MV-4-11 (cell line): ENCODE measurements at regions not wholly inside any gene's neighbourhood (a gene's known extent, or its start where the extent isn't known, plus 50 kb on each side); places are given as distances from the start of the nearest gene placed in this dataset.
"Not testable (repeated sequence)": the region's sequence is repeated elsewhere in the genome, so short reads cannot be mapped to it uniquely, and the experiment has no call there.

Experiments
- DNase-seq: peaks from one replicate; lab custom pipeline; 2025; lab: John Stamatoyannopoulos, UW

DNA sequence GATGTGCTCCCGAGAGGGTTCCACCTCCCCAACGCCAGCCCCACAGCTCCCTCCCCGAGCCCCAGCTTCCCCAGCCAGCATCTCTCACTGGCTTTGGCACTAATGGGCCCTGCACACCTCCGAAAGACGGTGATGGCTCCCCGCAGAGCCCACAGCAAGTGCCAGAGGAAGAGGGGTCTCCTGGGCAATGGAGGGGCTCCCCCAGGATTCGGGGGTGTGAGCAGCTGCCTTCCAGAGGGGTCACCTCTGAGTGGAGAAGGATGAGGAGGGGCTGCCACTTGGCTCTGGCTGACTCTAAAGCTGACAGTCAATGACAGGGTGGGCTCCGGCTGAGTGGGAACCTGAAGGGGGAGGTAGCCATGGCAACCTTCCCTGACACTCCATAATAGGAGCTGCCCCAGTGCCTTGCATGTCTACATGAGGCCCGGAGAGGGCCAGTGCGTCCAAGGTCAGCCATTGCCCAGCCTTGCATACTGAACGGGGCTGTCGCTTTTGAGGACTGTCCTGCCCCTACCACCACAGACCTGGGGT lies 98.6 kb upstream of the SYT13 start:
- no peak for DNase-seq

DNA sequence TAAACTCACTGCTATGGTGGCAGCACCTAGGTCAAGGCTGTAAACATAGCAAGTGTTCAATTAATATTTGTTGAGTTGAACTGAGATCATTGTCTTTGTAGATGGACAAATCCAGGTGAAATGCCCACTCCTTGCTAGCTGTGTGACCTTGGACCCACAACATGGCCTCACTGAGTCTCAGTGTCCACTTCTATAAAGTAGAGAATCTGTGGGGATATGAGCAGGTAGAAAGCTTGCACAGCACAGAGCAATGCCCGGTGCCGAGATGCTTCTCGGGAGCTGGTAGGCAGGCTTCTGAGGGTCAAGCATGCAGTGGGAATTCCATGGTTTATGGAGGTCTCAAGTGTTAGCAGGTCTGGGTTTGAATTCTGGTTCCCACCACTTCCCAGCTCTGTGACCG lies 97.9 kb upstream of the SYT13 start:
- DNase-seq, result no peak

DNA sequence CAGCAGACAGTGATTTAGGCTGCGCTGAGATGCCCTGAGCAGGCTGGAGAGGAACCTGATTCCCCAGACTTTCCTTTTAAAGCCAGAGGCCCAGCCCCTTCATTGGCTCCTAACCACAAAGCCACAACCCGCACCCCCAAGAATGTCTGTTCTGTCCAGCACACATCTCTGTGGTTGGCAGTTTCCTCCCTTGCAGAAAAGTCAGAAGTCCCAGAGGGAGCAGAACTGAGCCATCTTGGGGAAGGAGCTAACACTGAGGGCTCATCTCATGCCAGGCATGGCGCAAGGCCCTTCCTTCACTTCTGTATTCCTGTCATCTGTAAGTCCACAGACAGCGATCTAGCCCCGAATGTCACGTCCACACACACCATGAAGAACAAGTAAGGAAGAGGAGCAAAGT lies 97.1 kb upstream of the SYT13 start:
- DNase-seq, result peak; percentile 98

DNA sequence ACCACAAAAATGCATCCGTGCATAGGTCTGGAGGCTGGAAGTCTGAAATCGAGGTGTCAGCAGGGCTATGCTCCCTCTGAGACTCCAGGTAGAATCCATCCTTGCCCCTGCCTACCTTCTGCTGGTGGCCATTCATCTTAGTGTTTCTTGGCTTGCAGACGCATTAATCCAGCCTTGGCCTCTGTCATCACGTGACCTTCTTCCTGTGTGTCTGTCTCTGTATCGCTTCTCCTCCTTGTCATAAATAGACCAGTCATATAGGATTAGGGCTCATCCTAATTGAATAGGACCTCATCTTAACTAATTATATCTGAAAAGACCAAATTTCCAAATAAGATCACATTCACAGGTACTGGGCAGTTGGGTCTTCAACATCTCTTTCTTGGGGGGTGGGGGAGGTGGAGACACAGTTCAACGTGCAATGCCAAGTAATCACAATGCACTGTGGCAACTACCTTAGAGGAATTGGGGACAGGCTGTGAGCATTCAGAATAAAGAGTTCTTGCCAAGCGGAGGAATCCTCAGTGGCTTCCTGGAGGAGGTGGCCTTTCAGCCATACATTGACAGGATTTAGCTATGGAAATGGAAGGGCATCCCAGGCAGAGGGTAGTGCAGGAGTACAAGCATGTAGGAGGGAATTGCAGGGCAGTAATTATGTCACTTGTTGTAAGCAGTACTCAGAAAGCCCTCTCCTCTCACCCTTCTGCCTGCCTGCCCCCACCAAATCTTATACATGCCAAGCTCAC lies 96.2 kb upstream of the SYT13 start:
- DNase-seq, result peak; percentile 37

DNA sequence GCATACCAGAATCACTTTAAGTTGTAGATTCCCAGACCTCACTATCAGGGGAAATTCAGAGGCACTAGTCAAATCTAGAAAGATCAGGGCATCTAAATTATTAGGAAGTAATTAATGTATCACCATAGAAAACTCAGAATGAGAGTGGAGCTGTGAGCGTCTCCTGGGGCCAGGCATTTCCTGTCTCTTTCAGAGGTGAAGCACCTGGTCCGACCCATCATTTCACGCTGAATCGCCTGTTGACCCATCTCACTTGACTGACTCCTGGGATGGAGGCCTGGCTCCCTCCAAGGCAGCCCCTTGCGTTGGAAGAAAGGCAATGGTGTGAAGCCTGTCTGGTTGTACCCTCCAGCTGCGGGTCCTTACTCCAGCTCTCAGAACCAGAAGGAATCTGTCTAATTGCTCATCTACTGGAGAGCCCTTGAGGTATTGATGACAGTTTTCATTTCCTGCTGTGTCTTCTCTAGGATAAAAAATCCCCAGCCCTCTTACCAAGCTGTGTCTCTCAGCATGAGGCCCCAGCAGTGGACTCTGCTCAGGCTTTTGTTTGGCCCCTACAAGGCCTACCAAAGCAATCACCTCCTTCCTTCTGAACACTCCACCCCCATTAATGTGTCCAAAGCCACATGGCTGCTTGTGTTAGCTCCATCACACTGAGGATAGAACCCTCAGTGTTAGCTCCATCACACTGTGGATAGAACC lies 93.2 kb upstream of the SYT13 start:
- no peak for DNase-seq

DNA sequence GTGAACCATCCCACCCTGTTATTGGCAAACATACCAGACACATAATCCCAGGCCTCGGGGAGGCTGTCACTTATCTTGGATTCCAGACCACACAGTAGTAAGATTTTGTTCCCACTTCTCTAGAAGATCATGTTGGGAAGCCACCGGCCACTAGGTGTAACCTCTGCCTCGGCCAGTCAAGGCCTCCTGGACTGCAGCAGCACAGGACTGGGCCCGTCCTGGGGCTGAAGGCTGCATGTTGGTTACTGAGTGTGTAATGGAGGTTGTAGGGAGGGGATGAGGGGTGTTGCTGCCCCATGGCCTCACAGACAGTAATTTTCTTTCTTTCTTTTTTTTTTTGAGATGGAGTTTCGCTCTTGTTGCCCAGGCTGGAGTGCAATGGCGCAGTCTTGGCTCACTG lies 92.4 kb upstream of the SYT13 start:
- no peak for DNase-seq

DNA sequence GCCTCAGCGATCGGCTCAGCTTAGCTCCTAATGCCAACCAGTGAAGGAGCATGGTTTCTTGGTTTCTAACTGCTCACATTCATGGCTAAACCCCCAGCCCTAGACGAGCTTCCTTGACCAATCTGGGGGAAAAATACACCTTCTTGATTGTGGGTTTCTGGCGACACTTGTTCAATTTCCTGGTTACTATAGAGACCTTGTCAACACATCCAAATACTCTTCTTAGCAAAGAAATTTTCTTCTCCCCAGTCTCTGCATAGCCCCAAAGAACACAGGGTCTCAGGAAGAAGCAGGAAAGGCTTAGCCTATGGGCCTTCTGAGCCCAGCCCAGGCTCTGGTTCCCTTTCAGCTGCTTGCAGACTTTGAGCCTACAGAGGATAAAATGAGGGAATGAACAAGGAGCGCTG lies 88.5 kb upstream of the SYT13 start:
- no peak for DNase-seq

DNA sequence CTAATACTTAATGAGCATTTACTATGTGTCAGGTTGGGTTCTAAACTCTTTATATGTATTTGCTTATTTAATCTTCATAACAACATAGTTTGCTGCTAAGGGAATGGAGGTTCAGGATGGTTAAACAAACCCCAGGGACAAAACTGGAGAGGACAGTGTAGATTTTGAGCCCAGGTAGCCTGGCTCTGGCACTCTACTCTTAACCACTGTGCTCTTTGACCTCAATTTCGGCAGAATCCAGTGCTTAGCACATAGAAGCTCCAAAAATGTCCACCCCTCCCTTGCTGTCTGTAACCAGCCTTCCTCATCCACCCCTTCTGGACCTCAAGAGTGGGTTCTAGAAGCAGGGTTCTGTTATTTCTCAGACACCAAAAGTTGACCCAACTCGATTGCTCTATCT lies 88.0 kb upstream of the SYT13 start:
- DNase-seq, result no peak

DNA sequence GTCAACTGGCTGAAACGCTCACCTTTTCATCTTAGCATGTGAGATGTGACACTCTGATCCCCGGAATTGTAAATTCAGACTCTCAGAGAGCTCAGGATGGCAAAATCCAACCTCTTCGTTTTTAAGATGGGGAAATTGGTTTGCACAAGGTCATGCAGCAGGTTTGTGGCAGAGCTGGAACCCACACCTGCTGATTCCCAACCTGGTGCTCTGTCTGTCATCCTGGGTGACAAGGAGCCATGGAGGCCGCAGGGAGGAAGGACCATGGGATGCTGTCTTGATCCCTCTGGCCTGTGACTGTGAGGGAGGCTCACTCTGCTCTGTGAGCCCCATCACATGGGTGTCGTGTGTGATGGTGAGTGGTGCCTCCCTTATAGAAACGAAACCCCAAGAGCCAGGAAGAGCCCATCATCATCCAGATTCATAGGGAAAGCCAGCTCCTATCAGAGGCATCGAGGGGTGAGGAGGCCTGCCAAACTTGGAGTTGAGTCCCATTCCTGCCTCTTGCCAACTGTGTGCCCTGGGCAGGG lies 87.4 kb upstream of the SYT13 start:
- DNase-seq, result no peak

DNA sequence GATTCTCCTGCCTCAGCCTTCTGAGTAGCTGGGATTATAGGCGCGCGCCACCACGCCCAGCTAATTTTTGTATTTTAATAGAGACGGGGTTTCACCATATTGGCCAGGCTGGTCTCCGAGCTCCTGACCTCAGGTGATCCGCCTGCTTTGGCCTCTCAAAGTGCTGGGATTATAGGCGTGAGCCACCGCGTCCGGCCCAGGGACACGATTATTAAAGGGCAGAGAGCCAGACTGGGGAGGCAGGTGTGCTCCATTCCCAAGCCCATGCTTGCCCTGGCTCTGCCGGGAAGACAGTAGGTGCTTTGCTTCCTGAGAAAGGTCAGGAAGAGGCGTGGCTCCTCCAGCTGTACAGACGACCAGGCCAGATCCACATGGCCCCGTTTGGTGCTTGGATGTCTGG lies 86.3 kb upstream of the SYT13 start:
- not testable (repeated sequence) for DNase-seq

DNA sequence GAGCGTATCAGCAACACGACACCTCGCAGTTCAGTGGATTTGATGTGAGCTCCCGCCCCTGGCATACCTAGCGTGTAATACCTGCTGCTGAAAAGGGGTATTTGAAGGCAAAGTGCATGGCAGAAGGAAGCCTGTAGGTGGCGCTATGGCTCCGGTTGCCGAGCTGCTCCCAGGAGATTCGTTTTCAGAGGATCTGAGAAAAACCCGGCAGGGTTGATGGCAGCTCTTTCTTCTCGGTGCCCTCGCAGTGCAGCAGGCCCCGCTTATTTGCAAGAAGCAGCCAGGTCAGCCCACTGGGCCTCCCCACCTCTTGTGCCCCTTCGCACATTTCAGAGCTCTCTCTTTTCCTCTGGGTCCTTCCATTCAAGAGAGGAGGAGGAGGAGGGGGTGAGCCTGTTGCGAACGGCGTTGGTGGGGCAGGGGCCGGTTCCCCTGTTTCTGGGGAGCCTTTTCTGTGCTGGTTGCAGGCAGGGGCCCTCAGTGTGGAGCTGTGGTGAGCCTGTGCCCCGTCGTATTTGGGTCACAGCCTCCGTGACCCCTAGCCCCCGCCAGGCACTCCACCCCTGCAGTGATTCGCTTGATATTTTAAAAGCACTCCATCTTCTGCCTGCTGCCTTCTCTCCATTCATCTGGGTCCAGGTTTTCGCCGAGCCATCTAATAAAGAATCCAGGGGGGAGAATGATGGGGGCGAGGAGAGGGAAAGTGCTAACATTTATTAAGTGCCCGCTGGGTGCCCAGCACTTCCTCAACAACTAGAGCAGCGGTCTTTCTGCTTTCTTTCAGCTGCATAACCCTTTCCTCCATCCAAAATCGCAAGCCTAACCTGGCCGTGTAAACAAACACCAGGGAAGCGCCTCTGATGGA lies 85.3 kb upstream of the SYT13 start:
- DNase-seq, result peak; percentile 52

DNA sequence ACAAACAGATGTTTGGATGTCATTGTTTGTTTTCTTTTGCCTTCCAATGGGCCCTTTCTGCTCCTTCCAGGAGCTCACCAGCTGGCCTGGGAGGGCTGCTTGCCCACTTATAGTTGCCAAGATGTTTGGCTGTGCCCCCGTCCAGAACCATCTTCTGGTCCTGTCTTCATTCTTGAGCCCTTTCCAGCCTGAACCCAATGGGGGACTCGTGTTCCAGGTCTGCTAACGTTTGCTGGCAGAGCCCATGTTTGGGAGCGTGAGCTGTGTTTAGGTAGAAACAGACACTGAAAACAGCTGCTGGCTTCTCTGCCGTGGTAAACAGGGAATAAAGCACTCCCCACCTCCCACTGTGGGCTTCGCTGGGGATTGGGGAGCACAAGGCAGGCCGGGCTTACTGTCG lies 83.2 kb upstream of the SYT13 start:
- DNase-seq, result no peak

DNA sequence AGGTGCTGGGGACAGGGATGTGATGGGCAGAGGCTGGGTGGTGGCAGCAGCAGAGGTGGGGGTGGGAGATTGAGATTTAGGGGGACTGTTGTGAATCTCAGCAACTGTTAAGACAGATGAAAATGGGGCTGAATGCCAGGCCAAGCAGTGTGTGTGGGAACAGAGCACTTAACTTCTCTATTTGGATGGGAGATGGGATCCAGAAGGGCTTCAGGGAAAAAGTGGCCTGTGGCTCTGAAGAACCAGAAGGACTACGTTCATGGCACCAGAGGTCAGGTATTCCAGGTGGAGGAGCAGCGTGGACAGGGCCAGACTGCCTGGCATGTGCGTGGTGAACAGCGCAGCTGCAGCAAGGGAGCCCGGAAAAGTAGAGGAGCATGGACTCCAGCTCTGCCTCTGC lies 82.6 kb upstream of the SYT13 start:
- DNase-seq, result no peak

DNA sequence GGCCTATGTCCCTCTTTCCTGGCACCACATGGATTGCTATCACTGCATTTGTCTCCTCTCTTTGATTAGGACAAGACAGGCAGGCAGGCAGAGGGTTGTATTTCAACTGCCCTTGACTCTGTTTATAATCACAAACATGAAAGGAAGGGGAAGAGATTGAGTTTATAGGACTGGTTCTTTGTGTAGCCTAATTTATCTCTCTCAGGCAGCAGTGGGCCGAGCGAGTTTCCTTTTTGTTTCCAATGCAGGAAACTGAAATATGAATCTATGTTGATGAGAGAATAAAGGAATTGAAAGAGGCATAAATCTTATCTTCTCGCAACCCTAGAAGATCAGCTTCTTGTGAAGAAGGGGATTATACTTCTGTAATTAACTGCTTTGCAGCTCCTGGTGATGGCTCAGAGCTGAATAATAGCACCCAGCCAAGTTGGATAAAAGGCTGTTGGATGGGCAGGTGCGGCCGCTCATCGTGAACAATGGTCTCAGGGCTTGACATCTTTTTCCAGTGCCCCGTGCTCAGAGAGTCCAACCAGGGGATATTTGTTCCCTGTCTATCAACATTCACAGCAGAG lies 80.6 kb upstream of the SYT13 start:
- peak; percentile 11 for DNase-seq

DNA sequence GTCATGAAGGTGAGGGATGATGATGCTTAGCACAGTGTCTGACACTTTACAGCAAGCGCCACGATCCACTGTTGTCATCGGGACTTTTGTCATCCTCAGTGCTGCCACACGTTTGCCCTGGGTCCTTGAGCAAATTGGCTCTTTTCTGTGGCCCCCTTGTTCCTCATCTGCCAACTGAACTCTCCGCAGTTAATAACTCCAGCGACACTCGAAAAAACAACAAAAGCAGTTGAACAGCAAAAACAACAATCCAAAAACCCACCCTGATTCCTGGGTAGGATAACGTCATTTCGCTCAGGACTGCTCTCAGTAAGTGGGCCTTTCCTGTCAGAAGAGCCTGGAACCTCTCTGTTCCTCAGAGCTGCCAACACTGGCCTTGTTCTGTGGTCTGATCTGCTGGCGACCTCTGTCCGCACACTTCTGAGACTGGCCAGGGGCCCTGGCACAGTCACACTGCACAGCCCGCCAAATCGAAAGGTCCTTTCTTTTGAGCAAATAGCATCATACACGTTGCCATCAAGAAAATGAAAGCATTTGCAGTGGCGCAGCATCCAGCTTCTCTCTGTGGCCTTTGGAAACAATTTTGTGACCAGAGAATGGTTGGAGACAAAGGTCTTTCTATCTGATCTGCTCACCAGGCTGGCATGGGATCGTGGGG lies 79.9 kb upstream of the SYT13 start:
- DNase-seq, result no peak

DNA sequence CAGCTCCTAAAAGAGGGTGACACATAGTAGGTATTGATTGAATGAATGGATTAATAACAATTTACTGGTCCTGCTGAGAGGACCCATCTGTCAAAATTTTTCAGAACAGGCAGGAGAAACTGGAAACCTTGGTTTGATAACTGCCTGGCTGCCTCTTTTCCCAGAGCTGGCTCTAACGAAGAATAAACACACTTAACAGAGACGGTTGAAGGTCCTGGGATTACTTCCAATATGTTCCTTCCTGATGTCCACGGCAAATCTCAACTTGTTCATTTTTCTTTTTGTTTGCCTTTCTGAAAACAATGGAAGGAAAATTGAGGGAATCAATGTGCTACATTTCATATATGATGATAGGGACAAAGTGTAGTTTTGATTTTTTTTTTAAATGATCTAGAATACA lies 76.5 kb upstream of the SYT13 start:
- no peak for DNase-seq

DNA sequence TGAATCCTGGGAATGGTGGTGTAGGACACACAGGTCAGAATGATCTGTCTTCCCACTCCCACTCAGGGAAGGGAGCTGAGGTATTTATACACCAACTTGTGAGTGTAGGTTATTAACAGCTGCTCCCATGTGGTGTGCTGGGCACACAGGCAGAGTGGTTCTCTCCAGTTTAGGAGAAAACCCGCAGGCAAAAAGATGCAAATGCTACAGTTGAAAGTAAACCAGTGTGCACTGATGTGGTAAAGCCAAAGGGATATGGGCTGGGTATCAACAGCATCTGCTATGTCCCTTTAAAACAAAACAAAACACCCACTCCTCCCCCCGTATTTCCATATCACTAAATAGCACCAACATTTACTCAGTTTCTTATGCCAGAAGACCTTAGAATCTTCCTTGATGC lies 75.4 kb upstream of the SYT13 start:
- no peak for DNase-seq

DNA sequence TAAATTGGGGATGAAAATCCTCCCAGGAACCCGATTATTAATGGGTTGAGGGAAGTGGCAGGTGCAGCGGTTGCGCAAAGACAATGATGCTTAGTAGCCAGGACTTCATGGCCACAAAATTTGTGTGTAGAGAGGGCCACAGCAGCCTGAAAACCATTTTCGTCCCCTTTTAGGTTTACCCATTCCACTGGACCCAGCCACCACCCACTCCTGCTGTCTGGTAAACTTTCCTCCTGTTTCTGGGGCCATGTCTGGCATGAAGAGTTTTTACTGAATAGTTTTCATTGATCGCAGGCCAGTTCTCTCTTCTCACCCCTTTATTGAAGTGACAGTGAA lies 69.5 kb upstream of the SYT13 start:
- DNase-seq, result no peak

DNA sequence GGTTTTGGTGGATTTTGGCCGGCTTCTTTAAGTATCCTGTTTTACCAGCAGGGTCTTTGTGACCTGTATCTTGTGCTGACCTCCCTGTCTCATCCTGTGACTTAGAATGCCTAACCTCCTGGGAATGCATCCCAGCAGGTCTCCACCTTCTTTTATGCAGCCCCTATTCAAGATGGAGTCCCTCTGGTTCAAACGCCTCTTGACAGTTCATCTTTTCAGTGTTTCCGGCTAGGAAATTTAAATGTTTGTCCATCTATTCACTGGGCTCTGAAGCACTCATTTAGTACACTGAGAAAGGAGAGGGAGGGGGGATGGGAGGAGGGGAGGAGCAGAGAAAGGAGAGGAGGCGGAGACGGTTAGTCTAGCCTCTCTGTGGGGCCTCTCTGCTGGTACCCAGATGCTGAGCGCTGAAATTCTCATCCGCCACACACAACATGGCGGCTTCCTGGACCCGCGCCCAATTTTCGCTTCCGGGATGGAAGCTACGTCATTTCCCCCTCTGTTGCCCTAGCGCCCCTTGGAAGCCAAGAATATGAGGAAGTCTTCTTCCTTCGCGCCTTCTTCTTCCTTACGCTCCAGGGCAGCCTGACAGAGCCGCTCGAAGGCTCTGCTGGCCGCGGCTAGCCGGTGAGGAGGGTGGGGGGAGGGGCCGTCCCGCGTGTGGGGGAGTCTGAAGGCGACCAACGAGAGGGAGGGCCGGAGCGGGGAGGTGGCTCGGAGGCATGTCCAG lies 69.0 kb upstream of the SYT13 start:
- DNase-seq, result peak; percentile 92

DNA sequence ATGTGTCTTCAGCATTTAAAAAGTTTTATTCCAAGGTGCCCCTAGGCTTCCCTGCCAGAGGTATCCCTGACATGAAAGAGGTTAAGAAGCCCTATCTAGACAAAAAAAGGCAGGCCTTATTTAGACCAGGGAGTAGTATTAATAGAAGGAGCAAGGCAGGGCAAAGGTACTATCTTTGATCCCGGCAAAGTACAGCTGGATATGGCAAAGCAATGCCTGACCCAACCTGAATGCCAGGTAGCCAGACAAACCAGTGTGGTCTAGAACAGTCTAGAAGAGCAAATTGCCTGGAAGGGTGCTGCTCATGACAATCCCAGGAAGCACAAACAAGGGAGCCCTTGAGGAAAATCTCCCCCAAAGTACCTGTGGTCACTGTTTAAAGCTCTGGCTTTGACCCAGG lies 62.6 kb upstream of the SYT13 start:
- no peak for DNase-seq
